NCI-H510A (cell line): ENCODE measurements at regions not wholly inside any gene's neighbourhood (a gene's known extent, or its start where the extent isn't known, plus 50 kb on each side); places are given as distances from the start of the nearest gene placed in this dataset.

Experiments used
- DNase-seq: peaks from one replicate; lab custom pipeline; 2025; lab: John Stamatoyannopoulos, UW

DNA sequence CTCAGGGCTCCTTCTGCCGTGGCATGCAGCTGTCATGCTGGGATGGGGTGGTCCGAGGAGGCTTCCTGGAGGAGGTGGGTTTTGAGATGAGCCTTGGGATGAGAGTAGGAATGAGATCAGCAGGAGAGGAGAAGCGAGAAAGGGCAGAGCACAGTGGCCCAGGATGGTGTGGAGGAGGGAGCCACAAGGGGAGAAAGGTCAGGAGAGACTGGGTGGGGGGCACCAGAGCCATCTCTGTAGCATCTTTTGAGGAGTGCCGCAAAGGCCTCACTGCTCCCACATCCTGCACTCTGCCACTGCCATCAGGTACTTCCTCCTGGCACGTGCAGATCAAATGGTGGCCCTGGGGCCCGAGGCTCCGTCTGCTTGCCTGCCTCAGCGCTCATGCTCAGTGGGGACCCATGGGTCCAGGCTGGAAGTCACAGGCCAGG lies 150.2 kb downstream of the MACROH2A1 start:
- no peak for DNase-seq

DNA sequence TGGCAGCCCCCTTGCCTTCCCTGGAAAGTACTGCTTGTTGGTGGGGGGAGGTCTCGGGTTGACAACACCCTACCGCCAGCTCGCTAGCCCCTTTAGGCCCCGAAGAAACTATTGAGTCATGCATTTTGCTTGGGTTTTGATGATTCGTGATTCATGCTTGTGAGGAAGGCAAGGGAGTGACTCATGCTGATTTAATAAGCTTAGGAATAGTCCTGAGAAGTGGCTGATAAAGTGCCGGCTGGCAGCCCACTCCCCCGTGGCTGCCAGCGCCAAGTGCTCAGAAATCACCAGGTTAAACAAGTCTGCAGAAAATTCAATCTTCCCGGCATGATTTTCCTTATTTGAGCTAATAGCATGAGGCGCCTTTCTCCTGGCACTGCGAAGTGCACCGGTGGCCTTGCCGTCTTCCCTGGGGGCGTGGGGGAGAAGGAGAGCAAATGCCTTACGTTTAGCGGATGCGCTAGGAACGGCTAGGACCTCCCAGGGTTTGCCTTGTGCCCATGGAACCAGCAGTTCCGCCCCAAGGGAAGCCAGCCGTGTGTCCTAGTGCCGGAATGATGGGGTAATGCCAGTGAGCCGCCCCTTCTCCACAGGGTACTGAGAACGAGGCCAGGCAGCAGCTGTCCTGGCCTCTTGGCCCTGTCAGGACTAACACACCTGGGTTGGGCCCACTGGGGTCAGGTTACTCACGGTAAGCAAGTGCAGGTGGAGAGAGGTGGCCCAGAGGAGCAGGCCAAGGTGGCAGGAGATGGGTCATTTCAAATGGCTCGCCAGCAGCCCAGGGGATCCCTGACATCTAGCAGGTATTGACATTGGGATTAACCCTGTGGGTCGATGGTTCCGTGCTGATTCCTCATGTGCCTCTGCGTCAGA lies 151.9 kb downstream of the MACROH2A1 start:
- peak; percentile 33 for DNase-seq

DNA sequence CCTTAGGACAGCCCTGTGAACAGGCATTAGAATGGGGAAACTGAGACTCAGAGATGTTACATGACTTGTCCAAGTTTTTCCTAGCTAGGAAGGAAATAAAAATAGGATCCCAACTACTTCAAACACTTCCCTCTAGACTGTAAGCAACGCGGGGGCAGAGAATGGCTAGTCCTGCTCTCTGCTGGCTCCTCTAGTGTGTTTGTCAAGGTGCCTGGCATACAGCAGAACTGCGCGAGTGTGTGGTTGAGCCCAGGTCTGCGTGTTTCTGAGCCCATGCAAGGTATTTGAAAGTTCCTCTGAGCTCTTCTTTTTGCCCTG lies 152.5 kb downstream of the MACROH2A1 start:
- no peak for DNase-seq

DNA sequence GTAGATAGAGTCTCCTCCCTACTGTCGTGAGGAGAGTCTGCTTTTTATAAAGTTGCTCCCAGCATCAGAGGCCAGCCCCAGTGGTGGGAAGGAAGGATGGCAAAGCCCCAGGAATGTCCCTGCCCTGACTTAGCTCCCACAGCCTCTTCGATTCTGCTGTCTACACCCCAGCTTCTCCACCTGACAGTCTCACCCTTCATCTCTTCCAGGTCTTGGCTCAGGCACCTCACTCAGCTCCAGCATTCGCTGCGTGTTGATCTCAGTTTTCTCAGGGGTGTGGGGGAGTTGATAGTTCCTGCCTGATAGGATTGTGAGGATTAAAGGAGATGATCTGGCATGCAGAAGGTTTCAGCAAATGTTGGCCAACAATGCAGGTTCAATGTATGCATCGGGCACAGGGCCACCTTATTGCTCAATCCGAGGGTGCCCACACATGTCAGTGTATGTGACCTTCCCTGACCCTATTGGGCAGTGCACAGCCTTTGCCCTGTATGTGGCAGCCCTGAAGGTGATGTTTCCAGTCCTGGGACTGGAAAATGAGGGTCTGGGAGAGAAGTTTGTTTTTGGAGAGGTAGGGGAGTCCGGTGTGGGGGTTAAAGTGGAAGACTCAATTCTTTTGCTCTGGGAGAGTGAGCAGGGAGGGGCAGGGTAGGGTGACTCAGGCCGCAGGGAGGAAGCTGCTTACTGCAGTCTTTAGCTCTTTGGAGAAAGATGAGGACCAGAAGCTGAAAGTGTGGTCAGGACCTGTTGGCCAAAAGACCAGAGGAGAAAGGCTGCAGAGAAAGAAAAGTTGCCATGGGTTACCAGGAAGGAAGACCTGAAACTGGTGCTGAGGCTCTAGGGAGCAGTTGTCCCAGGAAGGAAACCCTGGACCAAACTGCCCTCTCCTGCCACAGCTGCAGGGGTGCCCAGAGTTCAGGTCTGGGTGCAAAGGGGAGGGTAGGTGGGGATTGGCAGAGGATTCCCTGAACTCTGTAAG lies 153.2 kb downstream of the MACROH2A1 start:
- no peak for DNase-seq

DNA sequence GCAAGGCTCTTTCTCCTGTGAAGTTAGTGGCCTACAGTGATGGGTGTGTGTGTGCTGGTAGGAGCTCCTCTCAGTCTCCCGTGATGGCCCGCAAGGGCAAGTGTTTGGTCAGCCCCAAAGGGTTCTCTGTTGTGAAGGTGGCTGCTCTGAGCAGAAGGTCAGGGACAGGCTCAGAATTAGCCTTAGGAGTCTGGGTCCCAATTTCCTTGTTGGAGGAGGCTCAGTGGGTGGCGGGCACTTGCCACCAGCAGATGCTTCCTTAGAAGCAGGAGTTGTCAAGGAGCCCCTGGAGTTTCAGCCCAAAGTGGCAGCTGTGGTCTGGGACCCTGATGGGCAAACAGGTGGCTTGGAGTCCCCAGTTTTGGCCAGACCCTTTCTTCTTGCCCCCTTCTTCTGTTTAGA lies 154.4 kb downstream of the MACROH2A1 start:
- DNase-seq: no peak

DNA sequence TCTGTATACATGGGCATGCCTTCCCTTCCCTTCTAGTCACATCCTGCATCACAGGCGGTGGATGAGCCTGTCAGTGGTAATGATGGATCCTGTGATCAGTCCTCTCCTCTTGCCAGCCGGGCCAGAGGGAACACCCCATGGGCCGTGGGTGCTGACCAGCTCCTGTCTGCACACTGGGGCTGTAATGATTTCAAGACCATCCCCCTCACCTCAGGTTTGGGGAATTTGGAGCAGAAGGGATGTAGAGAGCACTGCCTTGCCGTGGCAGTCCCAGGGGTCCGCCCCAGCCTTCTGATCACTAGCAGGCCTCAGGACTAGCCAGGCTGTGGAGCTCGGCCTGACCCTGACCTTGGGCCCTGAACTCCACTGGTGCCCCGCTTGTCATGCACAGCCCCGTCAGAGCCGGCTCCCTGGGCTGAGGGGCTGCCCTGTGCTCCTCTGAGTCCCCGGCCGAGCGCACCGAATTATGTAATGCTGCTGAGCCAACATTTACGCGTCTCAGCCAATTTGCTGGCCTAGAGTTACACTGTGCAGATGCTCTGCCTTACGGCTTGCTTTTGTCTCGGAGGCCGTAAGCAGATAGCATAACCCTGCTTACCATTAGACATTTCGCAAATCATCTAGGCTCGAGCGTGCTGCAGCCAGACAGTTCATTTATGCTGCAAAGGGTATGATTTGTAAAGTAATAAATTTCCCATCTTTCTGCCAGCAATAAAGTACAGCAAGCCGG lies 155.3 kb downstream of the MACROH2A1 start:
- no peak for DNase-seq

DNA sequence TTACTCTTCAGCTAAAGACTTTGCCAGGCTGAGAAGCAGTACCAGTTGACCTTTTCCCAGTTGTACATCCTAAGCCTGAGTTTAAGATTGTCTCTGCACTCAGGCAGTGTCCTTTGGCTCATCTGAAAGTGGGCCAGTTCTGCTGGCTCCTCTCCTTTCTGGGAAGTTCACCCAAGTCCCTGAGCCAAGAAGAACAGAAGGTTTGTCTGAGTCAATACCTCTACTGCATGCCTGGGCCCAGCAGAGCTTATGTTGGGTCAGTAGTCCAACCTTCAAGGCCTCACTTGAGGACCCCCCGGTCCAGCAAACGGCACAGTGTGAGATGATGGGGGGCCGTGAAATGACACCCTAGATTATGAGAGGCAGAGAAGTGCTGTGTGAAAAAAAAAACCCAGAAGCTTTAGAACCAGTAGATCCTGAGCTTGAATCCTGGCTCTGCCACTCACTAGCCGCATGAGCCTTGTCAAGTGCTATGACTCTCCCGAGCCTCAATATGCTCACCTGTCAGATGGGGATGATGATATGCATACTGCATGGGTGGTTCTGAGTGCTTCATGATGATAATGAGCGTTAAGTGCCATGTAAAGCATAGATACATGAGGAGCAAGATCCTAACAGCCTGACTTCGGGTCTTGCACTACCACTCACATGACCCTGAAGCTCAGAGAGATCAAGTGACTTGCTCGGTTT lies 156.0 kb downstream of the MACROH2A1 start:
- DNase-seq: no peak

DNA sequence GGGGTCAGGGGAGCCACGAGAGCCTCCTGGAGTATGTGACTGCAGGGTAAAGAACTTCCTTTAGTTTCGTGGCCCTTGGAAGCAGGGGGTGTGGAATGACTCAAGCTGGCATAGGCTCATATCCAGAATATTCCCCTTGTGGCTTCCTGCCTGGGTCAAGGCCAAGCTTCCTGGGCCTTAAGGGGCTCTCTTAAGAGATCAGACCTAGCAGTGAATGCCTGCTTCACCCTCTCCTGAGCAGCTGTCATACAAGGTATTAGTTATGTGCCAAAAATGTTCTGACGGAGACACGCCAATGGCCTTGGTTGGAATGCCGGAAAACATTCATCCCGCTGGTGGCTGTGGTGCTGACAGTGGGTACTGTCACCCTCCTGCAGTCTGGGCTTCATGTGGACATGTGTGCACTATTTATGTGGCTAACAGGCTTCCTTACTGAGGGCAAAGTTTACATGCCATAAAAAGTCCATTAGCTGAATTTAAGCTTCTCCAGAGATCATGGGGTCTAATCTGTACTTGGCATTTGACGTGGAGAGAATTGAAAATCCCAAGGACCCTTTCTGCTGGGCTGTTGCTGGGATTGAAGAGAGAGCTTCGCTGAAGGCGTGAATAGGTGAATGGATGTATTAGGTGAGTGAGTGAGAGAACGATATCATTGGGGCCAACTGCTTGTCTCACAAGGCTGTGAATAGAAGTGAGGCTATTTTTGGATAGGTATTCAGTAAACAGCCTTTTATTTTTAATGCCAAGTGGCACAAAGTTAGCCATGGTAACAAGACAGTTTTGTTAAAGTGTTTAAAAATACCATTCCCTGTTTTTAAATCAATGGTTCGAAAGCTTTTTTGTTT lies 156.8 kb downstream of the MACROH2A1 start:
- DNase-seq: no peak

DNA sequence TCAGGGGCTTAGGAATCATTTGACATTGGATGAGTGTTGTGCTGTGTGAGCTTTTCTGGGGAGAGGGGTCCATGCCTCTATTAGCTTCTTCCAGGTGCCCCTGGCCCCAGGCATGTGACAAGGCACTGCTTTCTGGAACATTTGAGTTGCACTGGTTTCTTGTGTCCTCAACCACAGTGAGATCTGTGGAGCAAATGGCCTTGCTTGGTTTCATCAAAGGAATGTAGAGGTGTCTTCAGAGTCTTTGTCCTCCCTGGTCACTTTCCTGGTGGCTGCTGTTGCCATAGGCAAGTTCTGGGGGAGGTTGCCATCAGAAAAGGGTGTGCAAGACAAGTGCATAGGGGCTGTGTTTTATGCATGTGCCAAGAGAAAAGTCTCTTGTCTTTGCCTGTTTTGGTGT lies 157.5 kb downstream of the MACROH2A1 start:
- DNase-seq: no peak

DNA sequence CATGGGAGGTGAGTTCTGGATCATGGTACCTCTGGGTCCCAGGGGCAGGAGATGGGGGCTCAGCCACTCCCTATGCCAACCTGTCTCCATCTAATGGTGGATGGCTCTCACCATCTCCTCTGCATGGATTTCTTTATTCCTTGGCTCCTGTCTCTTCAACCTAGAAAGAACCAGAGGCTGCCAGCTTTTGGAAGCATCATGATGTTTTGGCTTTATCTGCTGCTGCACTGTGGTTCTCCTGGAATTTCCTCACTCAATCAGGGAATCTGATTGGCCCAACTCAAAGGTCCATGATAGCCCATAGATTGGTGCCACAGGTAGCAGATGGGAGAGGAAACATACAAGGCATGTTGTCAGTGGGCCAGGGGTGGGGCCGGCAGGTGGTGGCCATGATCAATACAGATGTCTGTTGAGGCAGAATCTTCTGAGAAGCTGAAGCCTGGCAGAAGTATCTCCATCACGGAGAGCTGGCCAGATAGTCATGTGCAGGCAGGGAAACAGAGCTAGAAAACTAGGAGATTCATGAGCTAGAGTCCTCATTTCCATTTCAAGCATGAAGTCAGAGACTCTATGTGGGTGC lies 158.2 kb downstream of the MACROH2A1 start:
- DNase-seq: no peak

DNA sequence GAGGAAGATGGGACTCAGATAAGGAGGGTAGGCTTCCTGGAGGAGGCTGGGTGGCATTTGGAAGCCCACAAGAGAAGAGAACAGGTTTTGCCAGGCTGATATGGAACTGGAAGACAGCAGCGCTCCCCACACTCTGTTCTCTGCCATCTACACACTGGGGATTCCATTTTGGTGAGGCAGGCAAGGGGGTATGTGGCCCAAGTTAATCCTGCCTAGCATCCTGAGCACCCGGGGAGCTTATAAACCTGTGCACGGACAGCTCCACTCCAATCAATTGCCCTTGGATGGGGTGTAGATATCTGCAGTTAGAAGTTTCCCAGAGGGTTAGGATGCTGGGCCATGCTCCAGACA lies 158.8 kb downstream of the MACROH2A1 start:
- DNase-seq: no peak

DNA sequence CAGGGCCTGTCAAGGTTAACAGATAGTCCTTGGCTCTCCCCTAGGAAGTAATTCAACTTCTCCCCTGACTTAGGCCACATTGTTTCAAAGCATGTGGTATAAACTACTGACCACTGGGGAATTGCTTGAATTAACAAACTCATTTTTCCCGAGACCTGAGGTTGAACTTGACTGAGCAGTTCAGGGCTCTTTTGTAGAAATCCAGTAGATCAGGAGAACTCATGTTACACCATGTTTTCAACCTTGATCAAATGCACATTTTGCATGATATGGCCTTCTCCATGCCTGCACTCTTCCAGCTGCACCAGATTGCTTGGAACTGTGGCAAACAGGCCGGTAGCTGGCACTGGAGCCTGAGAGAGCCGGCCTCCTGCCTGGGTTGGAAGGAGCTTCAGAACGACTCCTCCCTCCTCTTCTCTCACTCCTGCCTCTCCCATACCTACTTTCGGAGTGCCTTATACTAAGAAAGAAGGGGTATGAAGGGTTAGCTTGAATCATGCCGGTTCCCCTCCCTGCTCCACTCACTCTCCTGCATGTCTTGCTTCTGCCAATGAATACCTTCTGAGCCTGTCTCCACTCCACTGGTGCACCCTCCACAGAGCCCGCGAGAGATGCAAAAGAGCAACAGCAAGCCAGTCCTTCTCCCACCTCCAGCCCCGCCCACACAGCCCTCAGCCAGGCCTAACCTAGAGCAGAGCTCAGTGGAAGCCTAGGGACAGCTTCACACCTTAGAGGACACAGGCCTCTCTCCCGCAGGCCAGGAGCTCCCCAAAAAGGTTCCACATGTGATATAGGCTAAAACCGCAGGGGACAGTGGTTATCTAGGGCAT lies 159.4 kb downstream of the MACROH2A1 start:
- no peak for DNase-seq

DNA sequence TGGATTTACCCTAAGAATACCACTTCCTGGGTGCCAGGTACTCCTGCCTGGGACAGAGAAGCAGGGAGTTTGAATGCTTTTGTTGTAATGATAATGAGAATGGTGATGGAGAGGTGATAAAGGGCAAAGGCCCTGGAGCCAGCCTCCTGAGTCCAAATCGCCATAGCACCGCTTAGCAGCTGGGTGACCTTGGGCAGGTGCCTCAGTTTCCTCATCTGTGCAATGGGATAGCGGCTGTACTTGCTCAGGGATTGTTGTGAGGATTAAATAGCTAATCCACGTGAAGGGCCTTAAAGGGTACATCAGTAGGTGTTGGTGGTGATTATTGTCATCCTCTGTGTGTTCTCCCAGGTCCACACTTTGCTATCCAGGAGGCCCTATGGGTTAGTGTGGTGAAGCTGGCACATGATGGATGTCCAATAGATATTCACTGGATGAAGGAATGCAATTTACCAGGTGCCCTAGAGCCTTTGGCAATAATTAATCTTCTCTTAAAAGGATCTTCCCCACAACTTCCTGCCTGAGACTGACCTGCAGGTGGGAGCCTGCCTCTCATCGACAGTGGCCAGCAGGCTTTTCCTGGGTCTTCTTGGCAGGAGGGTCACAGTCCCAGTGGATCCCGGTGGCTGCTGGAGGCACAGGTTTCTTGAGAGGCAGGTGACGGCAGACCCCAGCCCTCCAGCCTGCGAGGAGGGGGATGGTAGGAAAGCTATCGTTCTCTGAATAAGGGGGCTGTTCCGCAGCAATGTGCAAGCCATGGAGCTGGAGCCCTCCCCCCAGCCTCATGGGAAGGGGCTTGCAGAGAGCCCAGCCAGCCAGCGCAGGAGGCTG lies 160.2 kb downstream of the MACROH2A1 start:
- no peak for DNase-seq

DNA sequence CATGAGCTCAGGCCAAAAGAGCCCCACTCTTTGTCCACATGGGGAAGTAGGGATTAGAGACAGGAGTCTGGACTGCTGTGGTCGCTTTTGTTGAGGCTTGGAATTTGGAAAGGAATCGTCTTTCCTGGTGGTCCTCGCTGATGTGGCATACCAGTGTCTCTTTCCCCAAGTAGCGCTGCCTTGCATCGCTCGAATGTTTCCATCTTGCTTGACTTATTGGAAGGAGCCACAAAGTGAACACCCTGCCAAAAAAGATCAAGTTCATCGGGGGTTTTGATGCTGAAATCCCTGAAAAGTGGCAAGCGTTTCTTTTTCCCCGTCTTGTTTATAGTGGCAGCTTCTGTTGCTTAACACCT lies 161.3 kb downstream of the MACROH2A1 start:
- no peak for DNase-seq

DNA sequence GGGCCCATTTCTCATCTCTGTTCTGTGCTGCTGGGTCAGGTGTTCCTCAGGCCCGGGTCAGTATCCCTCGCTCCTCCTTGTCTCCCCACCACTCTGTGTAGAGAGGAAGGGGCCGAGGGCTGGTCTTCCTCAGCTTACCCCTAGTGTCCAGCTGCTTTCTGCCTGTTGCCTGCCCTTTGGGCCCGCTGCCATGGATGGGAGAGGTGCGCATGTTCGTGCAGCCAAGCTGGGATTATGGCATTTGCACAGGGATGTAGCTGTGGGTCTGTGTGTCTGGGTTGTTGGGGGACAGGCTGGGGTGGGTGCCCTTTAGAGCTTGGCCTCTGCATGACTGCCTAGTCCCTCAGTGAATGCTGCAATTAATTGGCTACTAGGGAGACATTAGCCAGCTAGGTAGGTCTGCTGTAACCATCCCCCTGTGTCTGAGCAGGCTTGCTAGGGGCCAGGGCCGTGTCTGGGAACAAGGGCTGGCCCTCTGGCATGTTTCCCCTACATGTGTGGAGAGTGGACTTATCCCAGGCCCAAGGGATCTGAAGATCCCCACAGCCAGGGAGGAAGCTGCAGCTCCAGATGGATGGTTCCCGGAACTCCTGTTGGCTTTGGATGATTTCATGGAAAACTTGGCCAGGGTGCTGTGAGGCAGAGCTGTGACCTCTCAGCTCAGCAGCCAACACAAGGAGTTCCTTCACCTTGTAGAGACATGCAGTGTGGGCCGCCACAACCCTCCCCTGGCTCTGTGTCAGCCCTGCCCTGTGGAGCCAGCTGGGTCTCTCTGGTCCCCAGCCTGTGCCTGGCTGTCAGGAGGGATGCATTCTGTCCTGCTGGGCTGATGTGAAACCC lies 161.9 kb downstream of the MACROH2A1 start:
- no peak for DNase-seq

DNA sequence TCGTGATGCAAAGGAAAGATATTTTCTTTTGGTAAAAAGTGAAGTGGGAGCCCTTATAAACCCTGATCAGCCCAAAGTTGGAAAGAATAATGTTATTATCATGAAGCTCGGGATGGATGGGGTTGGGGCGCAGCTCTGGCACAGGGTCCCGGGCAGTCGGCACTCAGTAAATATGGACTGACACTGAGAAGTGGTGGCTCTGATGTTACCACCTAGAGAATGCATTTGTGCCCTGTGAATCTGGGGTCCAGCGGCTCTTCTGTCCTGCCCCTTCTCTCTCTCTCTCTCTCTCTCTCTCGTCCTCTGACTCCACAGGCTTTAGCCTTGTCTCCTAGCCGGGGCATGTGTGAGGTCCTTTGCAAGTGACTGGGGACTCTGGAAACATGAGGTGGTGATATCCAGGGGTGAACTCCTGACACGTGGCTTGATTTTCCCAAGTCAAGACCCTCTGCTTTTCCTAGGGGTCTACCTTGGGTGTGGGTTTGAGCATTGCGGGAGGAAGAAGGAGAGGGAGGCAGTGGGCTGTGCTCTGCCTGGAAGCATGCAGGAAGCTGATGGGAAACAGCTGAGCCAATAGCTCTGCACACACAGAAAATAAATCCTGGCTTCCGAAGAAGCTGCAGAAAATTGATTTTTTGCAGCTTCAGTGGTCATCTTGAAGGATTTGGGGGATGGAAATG lies 162.7 kb downstream of the MACROH2A1 start:
- no peak for DNase-seq

DNA sequence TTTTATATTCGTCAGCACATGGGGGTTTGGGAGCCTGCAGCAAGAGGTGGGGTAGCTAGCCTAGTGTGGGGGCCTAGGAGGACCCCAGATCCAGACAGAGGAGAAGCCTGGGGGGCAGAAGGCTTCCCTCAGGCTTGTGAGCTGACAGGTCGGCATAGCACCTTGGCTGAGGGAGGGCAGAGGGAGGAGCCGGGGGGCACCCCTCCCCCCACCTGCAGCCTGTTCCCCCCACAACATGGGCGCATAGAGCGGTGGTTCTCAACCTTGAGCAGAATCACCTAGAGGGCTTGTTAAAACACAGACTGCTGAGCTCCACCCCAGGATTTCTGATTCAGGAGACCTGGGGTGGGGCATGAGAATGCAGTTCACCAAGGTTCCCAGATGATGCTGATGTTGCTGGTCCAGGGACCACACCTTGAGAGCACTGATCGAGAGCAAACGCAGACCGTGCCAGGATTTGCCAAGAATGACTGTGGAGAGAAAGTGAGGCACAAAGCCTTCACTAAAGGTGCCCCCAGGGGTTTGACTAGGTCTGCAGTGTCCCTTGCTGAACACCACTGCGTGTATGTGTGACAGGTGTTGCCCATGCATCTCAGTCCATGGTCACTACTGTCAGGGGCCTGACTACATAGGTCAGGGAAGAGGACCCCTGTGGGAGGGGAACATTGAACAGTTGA lies 163.3 kb downstream of the MACROH2A1 start:
- DNase-seq: no peak
